Prostate gland (tissue), 2 donors: ENCODE measurements at regions not wholly inside any gene's neighbourhood (a gene's known extent, or its start where the extent isn't known, plus 50 kb on each side); places are given as distances from the start of the nearest gene placed in this dataset.

Experiments
- DNase-seq: peaks from one replicate; pipeline ENCODE4 v3.0.0-alpha.2; 2019; ENCODE audit warnings: low spot score
- H3K27ac ChIP-seq, 2 donors: fragments of 200-600 bp; sonication (generic); 2 replicates each; pipeline ENCODE4 v1.5.1; 2017 to 2019
- H3K27me3 ChIP-seq: fragments of 200-600 bp; sonication (generic); replicated peaks from 2 replicates; pipeline ENCODE4 v1.5.1; 2019; ENCODE audit not compliant: insufficient read depth
- H3K36me3 ChIP-seq, 2 donors: fragments of 200-600 bp; sonication (generic); 1 replicate in 1 of 2; 2 replicates in 1 of 2; pipeline versions ENCODE4 v1.5.1 to v1.8.1; 2017 to 2019
- H3K4me1 ChIP-seq: fragments of 200-600 bp; sonication (generic); replicated peaks from 2 replicates; pipeline ENCODE4 v1.5.1; 2019
- H3K4me3 ChIP-seq, 2 donors: fragments of 200-600 bp; sonication (generic); 2 replicates each; pipeline ENCODE4 v1.5.1; 2017 to 2019
- H3K9me3 ChIP-seq: fragments of 200-600 bp; sonication (generic); 2 replicates; pipeline ENCODE4 v1.5.1; 2017
- CTCF ChIP-seq, 4 experiments: fragments of 200-600 bp in 2 of 4; fragments of 450-650 bp in 2 of 4; sonication (generic) in 2 of 4; IDR thresholded peaks; 1 replicate in 3 of 4; 2 replicates in 1 of 4; pipeline ENCODE4 v1.5.1; 2016 to 2019; ENCODE audit warnings: antibody characterized with exemption in 4 of 4, mild to moderate bottlenecking in 2 of 4, moderate library complexity in 2 of 4
- POLR2A ChIP-seq: fragments of 450-650 bp; IDR thresholded peaks from one replicate; pipeline ENCODE4 v1.6.1; 2016; ENCODE audit warnings: antibody characterized with exemption, mild to moderate bottlenecking
- POLR2AphosphoS5 ChIP-seq: sonication (generic); formaldehyde crosslinking; IDR thresholded peaks from one replicate; pipeline ENCODE4 v1.6.1; 2017; ENCODE audit warnings: antibody characterized with exemption
- WGBS: methylation state at CpG from one replicate; pipeline ENCODE4 v1.1.5; 2018; 5-methylcytosine and 5-hydroxymethylcytosine counted together
- intact Hi-C: fragments of 100-400 bp; cut with DNase I; formaldehyde crosslinking; loops from one replicate; pipeline ENCODE4 v1.14.2; 2022

- Histone ChIP-seq H3K27me3 (no peaks in the 10 kb centered on the region), H3K9me3 (no peaks in the 10 kb centered on the region), H3K4me1 (no peaks in the 10 kb centered on the region), H3K27ac (no peak overlapping the region), H3K36me3 (no peaks in the 10 kb centered on the region), H3K4me3 (no peak overlapping the region)
- DNase-seq = no peak
- intact Hi-C loops = no loop called here
- TF ChIP-seq CTCF (IDR thresholded peaks at IDR 0.05) (no peak), POLR2A (no peak), POLR2AphosphoS5 (no peak)
- WGBS = 96% methylated on average over 3 of the region's 3 CpGs
These were observed 153.3 kb upstream of the THSD7B start for GRCh38 chr2:136612079-136612478.

GRCh38 chr2:136611451-136611850 lies 153.9 kb upstream of the THSD7B start:
- Histone ChIP-seq H3K4me3 (no peak overlapping the region), H3K9me3 (no peaks in the 10 kb centered on the region), H3K27ac (no peak overlapping the region), H3K27me3 (no peaks in the 10 kb centered on the region), H3K36me3 (no peaks in the 10 kb centered on the region), H3K4me1 (no peaks in the 10 kb centered on the region)
- DNase-seq = no peak
- intact Hi-C loops = no loop called here
- 67% methylated on average over 1 of the region's 1 CpG for WGBS
- TF ChIP-seq POLR2AphosphoS5 (no peak), POLR2A (no peak), CTCF (IDR thresholded peaks at IDR 0.05) (no peak)

GRCh38 chr2:136582628-136583205 lies 182.6 kb upstream of the THSD7B start:
- Histone ChIP-seq H3K27ac (no peak overlapping the region), H3K4me1 (no peaks in the 10 kb centered on the region), H3K9me3 (no peaks in the 10 kb centered on the region), H3K4me3 (no peak overlapping the region), H3K27me3 (no peaks in the 10 kb centered on the region), H3K36me3 (no peaks in the 10 kb centered on the region)
- TF ChIP-seq POLR2AphosphoS5 = no peak
- TF ChIP-seq CTCF (IDR thresholded peaks at IDR 0.05) = no peak
- 24% methylated on average over 4 of the region's 4 CpGs for WGBS
- intact Hi-C loops = no loop called here
- peak; percentile 28 for DNase-seq

- Histone ChIP-seq H3K4me1 (no peaks in the 10 kb centered on the region), H3K27me3 (no peaks in the 10 kb centered on the region), H3K27ac (no peak overlapping the region), H3K36me3 (no peaks in the 10 kb centered on the region), H3K9me3 (no peaks in the 10 kb centered on the region), H3K4me3 (no peak overlapping the region)
- 30% methylated on average over 2 of the region's 2 CpGs for WGBS
- intact Hi-C loops = no loop called here
- DNase-seq = peak; percentile 8
- TF ChIP-seq POLR2A (no peak), CTCF (IDR thresholded peaks at IDR 0.05) (no peak)
These were observed 193.0 kb upstream of the THSD7B start for GRCh38 chr2:136572335-136572734.

GRCh38 chr2:136557203-136557602 lies 208.1 kb upstream of the THSD7B start:
- no peak for TF ChIP-seq POLR2A
- no peak for TF ChIP-seq POLR2AphosphoS5
- no peaks in the 10 kb centered on the region for H3K4me1 ChIP-seq
- no peak overlapping the region for H3K4me3 ChIP-seq
- intact Hi-C loops = no loop called here
- no peaks in the 10 kb centered on the region for H3K36me3 ChIP-seq
- no peaks in the 10 kb centered on the region for H3K27me3 ChIP-seq
- DNase-seq = no peak
- WGBS = 77% methylated on average over 1 of the region's 1 CpG
- H3K9me3 ChIP-seq = no peaks in the 10 kb centered on the region
- no peak overlapping the region for H3K27ac ChIP-seq
